ENCODE measurements at regions not wholly inside any gene's neighbourhood (a gene's known extent, or its start where the extent isn't known, plus 50 kb on each side); places are given as distances from the start of the nearest gene placed in this dataset.

DNA sequence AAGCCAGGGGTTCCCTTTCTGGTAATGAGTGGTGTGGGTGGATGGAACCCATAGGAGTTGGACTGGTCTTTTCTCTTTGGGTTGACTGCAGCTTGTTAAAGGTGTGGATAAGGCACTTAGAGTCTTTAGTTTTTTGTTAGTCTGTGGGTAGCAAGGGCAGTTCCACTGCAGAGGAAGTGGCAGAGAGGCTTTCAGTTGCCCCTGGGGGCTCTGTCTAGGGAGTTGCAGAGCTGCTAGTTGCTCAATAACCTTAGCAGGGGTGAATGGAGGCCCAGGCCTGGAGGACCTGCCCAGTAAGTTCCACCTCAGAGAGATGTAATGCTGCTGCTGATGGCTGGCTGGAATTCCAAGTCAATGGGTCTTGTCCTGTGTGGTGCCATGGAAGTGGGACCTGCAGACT lies 282.6 kb upstream of the NDST4 start:
- Histone ChIP-seq H3K9me2 (no peaks in the 10 kb centered on the region), H3K9ac (no peak overlapping the region), H4K20me1 (ENCODE audit: insufficient read depth) (no peaks in the 10 kb centered on the region), H3K9me3 (no peaks in the 10 kb centered on the region), H3K4me2 (no peak overlapping the region), H3K4me3 (ENCODE audit: low read depth in 2 of 2, low read length in 1 of 2) (no peak overlapping the region), H3F3A (replicated peaks; ENCODE audit: insufficient read depth) (no peaks in the 10 kb centered on the region), H3K79me2 (ENCODE audit: insufficient read depth) (no peaks in the 10 kb centered on the region), H2AFZ (ENCODE audit: low read depth) (no peak overlapping the region), H3K4me1 (ENCODE audit: control insufficient read depth in 1 of 2, insufficient read depth in 2 of 2, low read depth in 1 of 2, low read length in 1 of 2) (no peaks in the 10 kb centered on the region), H3K27ac (ENCODE audit: low read depth in 2 of 2, low read length in 1 of 2) (no peak overlapping the region), H3K27me3 (ENCODE audit: insufficient read depth) (no peaks in the 10 kb centered on the region), H3K36me3 (replicated peaks in 1 of 2; ENCODE audit: control insufficient read depth in 1 of 2, insufficient read depth in 2 of 2, low read length in 1 of 2) (no peaks in the 10 kb centered on the region)
- no peak for DNase-seq
- TF ChIP-seq CHD2 (IDR thresholded peaks at IDR 0.05; ENCODE audit: low read length, partially characterized antibody): no peak
- TF ChIP-seq, protein P1, sequence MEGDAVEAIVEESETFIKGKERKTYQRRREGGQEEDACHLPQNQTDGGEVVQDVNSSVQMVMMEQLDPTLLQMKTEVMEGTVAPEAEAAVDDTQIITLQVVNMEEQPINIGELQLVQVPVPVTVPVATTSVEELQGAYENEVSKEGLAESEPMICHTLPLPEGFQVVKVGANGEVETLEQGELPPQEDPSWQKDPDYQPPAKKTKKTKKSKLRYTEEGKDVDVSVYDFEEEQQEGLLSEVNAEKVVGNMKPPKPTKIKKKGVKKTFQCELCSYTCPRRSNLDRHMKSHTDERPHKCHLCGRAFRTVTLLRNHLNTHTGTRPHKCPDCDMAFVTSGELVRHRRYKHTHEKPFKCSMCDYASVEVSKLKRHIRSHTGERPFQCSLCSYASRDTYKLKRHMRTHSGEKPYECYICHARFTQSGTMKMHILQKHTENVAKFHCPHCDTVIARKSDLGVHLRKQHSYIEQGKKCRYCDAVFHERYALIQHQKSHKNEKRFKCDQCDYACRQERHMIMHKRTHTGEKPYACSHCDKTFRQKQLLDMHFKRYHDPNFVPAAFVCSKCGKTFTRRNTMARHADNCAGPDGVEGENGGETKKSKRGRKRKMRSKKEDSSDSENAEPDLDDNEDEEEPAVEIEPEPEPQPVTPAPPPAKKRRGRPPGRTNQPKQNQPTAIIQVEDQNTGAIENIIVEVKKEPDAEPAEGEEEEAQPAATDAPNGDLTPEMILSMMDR (IDR thresholded peaks at IDR 0.05): no peak
- TF ChIP-seq TCF12 (IDR thresholded peaks at IDR 0.05): no peak
- TF ChIP-seq, protein P2, sequence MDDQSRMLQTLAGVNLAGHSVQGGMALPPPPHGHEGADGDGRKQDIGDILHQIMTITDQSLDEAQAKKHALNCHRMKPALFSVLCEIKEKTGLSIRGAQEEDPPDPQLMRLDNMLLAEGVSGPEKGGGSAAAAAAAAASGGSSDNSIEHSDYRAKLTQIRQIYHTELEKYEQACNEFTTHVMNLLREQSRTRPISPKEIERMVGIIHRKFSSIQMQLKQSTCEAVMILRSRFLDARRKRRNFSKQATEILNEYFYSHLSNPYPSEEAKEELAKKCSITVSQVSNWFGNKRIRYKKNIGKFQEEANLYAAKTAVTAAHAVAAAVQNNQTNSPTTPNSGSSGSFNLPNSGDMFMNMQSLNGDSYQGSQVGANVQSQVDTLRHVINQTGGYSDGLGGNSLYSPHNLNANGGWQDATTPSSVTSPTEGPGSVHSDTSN (IDR thresholded peaks at IDR 0.05): no peak
- TF ChIP-seq, protein P3, sequence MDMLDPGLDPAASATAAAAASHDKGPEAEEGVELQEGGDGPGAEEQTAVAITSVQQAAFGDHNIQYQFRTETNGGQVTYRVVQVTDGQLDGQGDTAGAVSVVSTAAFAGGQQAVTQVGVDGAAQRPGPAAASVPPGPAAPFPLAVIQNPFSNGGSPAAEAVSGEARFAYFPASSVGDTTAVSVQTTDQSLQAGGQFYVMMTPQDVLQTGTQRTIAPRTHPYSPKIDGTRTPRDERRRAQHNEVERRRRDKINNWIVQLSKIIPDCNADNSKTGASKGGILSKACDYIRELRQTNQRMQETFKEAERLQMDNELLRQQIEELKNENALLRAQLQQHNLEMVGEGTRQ (IDR thresholded peaks at IDR 0.05; ENCODE audit: borderline replicate concordance, low read depth, low read length): no peak
- TF ChIP-seq SMC3 (IDR thresholded peaks at IDR 0.05; ENCODE audit: low read depth, low read length): no peak
- TF ChIP-seq MXI1 (IDR thresholded peaks at IDR 0.05; ENCODE audit: low read depth, low read length): no peak
- no peak for TF ChIP-seq EP300 (IDR thresholded peaks at IDR 0.05; ENCODE audit: borderline replicate concordance in 1 of 2, low read depth in 1 of 2, low read length in 1 of 2)
- TF ChIP-seq, protein P4, sequence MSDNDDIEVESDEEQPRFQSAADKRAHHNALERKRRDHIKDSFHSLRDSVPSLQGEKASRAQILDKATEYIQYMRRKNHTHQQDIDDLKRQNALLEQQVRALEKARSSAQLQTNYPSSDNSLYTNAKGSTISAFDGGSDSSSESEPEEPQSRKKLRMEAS (IDR thresholded peaks at IDR 0.05; ENCODE audit: low read depth): no peak
- no peak for TF ChIP-seq ELF1 (IDR thresholded peaks at IDR 0.05)
- TF ChIP-seq TEAD4 (IDR thresholded peaks at IDR 0.05; ENCODE audit: borderline replicate concordance, insufficient read depth): no peak
- TF ChIP-seq, protein P5, sequence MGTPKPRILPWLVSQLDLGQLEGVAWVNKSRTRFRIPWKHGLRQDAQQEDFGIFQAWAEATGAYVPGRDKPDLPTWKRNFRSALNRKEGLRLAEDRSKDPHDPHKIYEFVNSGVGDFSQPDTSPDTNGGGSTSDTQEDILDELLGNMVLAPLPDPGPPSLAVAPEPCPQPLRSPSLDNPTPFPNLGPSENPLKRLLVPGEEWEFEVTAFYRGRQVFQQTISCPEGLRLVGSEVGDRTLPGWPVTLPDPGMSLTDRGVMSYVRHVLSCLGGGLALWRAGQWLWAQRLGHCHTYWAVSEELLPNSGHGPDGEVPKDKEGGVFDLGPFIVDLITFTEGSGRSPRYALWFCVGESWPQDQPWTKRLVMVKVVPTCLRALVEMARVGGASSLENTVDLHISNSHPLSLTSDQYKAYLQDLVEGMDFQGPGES (IDR thresholded peaks at IDR 0.05; ENCODE audit: low read depth, low read length): no peak
- TF ChIP-seq, protein P6, sequence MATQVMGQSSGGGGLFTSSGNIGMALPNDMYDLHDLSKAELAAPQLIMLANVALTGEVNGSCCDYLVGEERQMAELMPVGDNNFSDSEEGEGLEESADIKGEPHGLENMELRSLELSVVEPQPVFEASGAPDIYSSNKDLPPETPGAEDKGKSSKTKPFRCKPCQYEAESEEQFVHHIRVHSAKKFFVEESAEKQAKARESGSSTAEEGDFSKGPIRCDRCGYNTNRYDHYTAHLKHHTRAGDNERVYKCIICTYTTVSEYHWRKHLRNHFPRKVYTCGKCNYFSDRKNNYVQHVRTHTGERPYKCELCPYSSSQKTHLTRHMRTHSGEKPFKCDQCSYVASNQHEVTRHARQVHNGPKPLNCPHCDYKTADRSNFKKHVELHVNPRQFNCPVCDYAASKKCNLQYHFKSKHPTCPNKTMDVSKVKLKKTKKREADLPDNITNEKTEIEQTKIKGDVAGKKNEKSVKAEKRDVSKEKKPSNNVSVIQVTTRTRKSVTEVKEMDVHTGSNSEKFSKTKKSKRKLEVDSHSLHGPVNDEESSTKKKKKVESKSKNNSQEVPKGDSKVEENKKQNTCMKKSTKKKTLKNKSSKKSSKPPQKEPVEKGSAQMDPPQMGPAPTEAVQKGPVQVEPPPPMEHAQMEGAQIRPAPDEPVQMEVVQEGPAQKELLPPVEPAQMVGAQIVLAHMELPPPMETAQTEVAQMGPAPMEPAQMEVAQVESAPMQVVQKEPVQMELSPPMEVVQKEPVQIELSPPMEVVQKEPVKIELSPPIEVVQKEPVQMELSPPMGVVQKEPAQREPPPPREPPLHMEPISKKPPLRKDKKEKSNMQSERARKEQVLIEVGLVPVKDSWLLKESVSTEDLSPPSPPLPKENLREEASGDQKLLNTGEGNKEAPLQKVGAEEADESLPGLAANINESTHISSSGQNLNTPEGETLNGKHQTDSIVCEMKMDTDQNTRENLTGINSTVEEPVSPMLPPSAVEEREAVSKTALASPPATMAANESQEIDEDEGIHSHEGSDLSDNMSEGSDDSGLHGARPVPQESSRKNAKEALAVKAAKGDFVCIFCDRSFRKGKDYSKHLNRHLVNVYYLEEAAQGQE (IDR thresholded peaks at IDR 0.05; ENCODE audit: low read depth, low read length): no peak
- ChIA-PET POLR2A (no interaction called here), CTCF (interaction anchor here (1.2 kb wide), 1 partner anchor 456 kb away, joined by 3 read pairs; no protein-coding TSS in a partner anchor)
